HepG2 (cell line): ENCODE measurements at regions not wholly inside any gene's neighbourhood (a gene's known extent, or its start where the extent isn't known, plus 50 kb on each side); places are given as distances from the start of the nearest gene placed in this dataset.

Experiments
- BRD4 ChIP-seq: sonication (generic); formaldehyde crosslinking; IDR thresholded peaks from 2 replicates; pipeline ENCODE4 v1.4.0; 2020; ENCODE audit warnings: missing genetic modification reagents
- CREB1 ChIP-seq, 2 experiments: fragments of 450-650 bp in 1 of 2; IDR thresholded peaks; 2 replicates each; pipeline ENCODE4 v1.6.1; 2016 to 2017; ENCODE audit warnings: control low read depth in 1 of 2, mild to moderate bottlenecking in 1 of 2, missing compliant biosample characterization in 1 of 2, missing genetic modification characterization in 1 of 2
- KDM3A ChIP-seq: IDR thresholded peaks from 2 replicates; pipeline ENCODE4 v1.6.1; 2018; ENCODE audit warnings: low read depth, missing compliant biosample characterization
- NR2F2 ChIP-seq: IDR thresholded peaks from 2 replicates; pipeline ENCODE4 v1.6.1; 2012; ENCODE audit warnings: low read depth, inconsistent platforms, borderline replicate concordance
- RAD51 ChIP-seq: fragments of 450-650 bp; IDR thresholded peaks from 2 replicates; pipeline ENCODE4 v1.6.1; 2016; ENCODE audit warnings: borderline replicate concordance
- RBFOX2 ChIP-seq: fragments of 200-400 bp; formaldehyde crosslinking; IDR thresholded peaks from 2 replicates; pipeline ENCODE4 v1.6.1; 2017; ENCODE audit warnings: low read depth, mild to moderate bottlenecking, low read length
- RELA ChIP-seq: sonication (generic); formaldehyde crosslinking; IDR thresholded peaks from 2 replicates; pipeline ENCODE4 v1.4.0; 2020; ENCODE audit warnings: missing genetic modification reagents
- SOX13 ChIP-seq, 3 experiments: fragments of 450-650 bp in 1 of 3; sonication (generic) in 1 of 3; formaldehyde crosslinking in 1 of 3; IDR thresholded peaks in 2 of 3; conservative IDR thresholded peaks in 1 of 3; 2 replicates each; pipeline versions ENCODE4 v1.5.0 to v1.6.1; 2016 to 2020; ENCODE audit warnings: antibody characterized with exemption in 1 of 3, mild to moderate bottlenecking in 1 of 3, missing compliant biosample characterization in 1 of 3, missing genetic modification reagents in 1 of 3, moderate library complexity in 1 of 3
- THAP11 ChIP-seq: IDR thresholded peaks from 2 replicates; pipeline ENCODE4 v1.6.1; 2016; ENCODE audit warnings: missing biosample characterization, missing genetic modification reagents
- THYN1 ChIP-seq: sonication (generic); formaldehyde crosslinking; IDR thresholded peaks from 2 replicates; pipeline ENCODE4 v1.8.1; 2023; ENCODE audit warnings: low read depth, mild to moderate bottlenecking, moderate library complexity, missing genetic modification reagents, borderline replicate concordance
- ZNF225 ChIP-seq: sonication (generic); formaldehyde crosslinking; IDR thresholded peaks from 2 replicates; pipeline ENCODE4 v1.4.0; 2020; ENCODE audit warnings: mild to moderate bottlenecking, missing genetic modification reagents
- ZNF567 ChIP-seq: sonication (generic); formaldehyde crosslinking; IDR thresholded peaks from 2 replicates; pipeline ENCODE4 v1.8.1; 2023; ENCODE audit warnings: mild to moderate bottlenecking, missing genetic modification reagents, borderline replicate concordance
- ZNF7 ChIP-seq: IDR thresholded peaks from 2 replicates; pipeline ENCODE4 v1.6.1; 2016; ENCODE audit warnings: missing biosample characterization, missing genetic modification reagents
- TF ChIP-seq, protein P1 (sequence below): sonication (generic); formaldehyde crosslinking; IDR thresholded peaks from 2 replicates; pipeline ENCODE4 v1.5.0; 2020; ENCODE audit warnings: mild to moderate bottlenecking, missing genetic modification reagents
- TF ChIP-seq, protein P2 (sequence below): sonication (generic); formaldehyde crosslinking; IDR thresholded peaks from 2 replicates; pipeline ENCODE4 v1.4.0; 2020; ENCODE audit warnings: mild to moderate bottlenecking, missing genetic modification reagents, borderline replicate concordance

DNA sequence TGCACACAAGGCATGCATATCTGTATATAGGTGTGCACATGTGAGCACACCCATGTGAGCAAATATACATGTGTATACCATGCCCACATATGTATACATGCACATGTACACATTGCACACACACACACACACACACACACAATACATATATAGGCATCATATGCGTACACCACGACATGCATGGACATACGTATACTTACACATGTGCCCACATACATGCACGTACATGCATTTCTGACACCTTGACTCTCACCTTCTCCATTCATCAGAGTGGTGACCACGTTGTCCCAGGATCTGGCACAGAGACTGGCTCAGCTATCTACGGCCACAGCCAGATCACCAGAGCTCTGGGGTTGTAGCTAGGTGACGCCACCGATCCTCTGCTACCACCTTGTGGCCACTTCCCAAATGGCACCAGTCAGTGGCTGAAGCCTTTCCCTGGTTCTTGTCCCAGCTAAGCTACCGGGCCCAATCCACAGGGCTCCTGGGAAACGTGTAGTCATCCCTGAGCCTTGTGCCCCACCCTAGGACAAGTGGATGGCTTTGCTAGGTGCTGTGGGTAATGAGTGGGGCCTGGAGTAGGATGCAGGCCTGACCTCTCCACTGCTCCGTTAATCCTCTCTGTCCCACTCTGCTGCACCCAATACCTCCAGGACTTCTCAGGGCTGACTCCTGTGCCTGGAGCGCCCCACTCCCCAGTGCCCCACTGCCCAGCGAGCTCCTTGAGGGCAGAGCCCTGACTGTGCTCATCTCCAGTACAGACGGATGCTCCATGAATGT is 194.4 kb downstream of the RGS3 start (continued):
- 0 out of 2 replicates have a peak, but pooled peaks have one; percentile 64 for TF ChIP-seq ZNF567 (CRISPR knock-in tag)
- TF ChIP-seq BRD4 (CRISPR knock-in tag), result no peak
- TF ChIP-seq, protein P1, sequence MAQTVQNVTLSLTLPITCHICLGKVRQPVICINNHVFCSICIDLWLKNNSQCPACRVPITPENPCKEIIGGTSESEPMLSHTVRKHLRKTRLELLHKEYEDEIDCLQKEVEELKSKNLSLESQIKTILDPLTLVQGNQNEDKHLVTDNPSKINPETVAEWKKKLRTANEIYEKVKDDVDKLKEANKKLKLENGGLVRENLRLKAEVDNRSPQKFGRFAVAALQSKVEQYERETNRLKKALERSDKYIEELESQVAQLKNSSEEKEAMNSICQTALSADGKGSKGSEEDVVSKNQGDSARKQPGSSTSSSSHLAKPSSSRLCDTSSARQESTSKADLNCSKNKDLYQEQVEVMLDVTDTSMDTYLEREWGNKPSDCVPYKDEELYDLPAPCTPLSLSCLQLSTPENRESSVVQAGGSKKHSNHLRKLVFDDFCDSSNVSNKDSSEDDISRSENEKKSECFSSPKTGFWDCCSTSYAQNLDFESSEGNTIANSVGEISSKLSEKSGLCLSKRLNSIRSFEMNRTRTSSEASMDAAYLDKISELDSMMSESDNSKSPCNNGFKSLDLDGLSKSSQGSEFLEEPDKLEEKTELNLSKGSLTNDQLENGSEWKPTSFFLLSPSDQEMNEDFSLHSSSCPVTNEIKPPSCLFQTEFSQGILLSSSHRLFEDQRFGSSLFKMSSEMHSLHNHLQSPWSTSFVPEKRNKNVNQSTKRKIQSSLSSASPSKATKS (CRISPR knock-in tag), result no peak
- TF ChIP-seq RBFOX2, result no peak
- no peak for TF ChIP-seq RAD51
- 0 out of 2 replicates have a peak, but pooled peaks have one; percentile 2 for TF ChIP-seq CREB1 (IDR thresholded peaks at IDR 0.05)
- no peak for TF ChIP-seq CREB1 (CRISPR knock-in tag; IDR thresholded peaks at IDR 0.05)
- no peak for TF ChIP-seq THAP11 (CRISPR knock-in tag)
- no peak for TF ChIP-seq NR2F2
- no peak for TF ChIP-seq SOX13 (IDR thresholded peaks at IDR 0.05)
- TF ChIP-seq SOX13 (CRISPR knock-in tag; conservative IDR thresholded peaks at IDR 0.05 in 1 of 2, IDR thresholded peaks at IDR 0.05 in 1 of 2), result 0 out of 4 replicates have a peak, but pooled peaks of 1 of the 2 experiments have one; percentile 14
- no peak for TF ChIP-seq KDM3A (CRISPR knock-in tag)
- TF ChIP-seq, protein P2, sequence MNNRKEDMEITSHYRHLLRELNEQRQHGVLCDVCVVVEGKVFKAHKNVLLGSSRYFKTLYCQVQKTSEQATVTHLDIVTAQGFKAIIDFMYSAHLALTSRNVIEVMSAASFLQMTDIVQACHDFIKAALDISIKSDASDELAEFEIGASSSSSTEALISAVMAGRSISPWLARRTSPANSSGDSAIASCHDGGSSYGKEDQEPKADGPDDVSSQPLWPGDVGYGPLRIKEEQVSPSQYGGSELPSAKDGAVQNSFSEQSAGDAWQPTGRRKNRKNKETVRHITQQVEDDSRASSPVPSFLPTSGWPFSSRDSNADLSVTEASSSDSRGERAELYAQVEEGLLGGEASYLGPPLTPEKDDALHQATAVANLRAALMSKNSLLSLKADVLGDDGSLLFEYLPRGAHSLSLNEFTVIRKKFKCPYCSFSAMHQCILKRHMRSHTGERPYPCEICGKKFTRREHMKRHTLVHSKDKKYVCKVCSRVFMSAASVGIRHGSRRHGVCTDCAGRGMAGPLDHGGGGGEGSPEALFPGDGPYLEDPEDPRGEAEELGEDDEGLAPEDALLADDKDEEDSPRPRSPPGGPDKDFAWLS, result no peak
- 0 out of 2 replicates have a peak, but pooled peaks have one; percentile 25 for TF ChIP-seq RELA (CRISPR knock-in tag)
- TF ChIP-seq ZNF7 (CRISPR knock-in tag), result no peak
- no peak for TF ChIP-seq THYN1
- no peak for TF ChIP-seq ZNF225
